ENCODE measurements at regions not wholly inside any gene's neighbourhood (a gene's known extent, or its start where the extent isn't known, plus 50 kb on each side); places are given as distances from the start of the nearest gene placed in this dataset.
"Not testable (repeated sequence)": the region's sequence is repeated elsewhere in the genome, so short reads cannot be mapped to it uniquely, and the experiment has no call there.

GRCh38 chr7:145795132-145795531, 321.5 kb upstream of the CNTNAP2 start:
- DNase-seq (ENCODE audit: low read depth) = no peak

GRCh38 chr7:145784809-145785780, 331.5 kb upstream of the CNTNAP2 start:
- DNase-seq (ENCODE audit: low read depth) = no peak

GRCh38 chr7:145781388-145781787, 335.2 kb upstream of the CNTNAP2 start:
- not testable (repeated sequence) for DNase-seq (ENCODE audit: low read depth)

DNA sequence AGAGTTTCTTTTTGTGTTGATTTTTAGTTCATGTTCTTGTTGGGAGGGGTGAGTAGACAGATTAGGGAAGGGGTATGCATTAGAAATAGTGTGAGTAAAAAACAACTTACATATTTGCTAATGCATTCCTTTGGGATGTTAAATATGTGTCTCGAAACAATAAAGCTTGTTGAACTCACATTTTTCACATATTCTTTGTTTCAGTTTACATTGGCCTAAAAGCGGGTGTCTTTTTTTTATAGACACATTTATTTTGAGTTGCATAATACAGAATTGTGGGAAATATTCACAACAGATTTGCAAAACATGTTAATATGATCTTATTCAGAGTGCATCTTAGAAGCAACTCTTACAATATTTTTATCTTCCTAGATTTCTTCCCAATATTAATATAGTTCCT, 337.5 kb upstream of the CNTNAP2 start:
- DNase-seq (ENCODE audit: low read depth) = peak; percentile 1

DNA sequence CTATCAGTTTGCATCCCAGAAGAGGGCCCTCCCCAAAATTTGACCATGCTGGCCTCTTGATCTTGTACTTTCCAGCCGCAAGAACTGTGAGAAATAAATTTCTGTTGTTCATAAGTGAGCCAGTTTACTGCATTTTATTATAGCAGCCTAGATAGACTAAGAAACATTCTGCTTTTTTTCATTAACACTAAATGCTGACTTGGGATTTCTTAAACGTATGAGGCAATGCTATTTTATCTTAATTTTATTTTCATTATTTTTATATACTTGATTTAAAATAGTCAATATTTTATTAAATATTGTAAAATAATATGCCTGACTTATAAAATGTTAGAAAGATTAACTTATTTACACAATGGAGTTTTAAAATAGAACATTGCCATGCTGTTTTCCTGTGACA, 341.8 kb upstream of the CNTNAP2 start:
- DNase-seq (ENCODE audit: low read depth) = no peak

GRCh38 chr7:145753004-145753403, 363.6 kb upstream of the CNTNAP2 start:
- no peak for DNase-seq (ENCODE audit: low read depth)

DNA sequence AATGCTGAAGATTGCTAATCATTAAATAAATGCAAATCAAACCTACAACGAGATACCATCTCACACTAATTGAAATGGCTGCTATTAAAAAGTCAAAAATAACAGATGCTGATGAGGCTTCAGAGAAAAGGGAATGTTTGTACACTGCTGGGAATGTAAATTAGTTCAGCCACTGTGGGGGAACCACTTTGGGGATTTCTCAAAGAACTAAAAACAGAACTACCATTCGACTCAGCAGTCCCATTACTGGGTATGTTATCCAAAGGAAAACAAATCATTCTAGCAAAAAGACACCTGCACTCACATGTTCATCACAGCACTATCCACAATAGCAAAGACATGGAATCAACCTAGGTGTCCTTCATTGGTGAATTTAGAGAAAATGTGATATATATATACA, 379.0 kb upstream of the CNTNAP2 start:
- DNase-seq (ENCODE audit: low read depth) = no peak

DNA sequence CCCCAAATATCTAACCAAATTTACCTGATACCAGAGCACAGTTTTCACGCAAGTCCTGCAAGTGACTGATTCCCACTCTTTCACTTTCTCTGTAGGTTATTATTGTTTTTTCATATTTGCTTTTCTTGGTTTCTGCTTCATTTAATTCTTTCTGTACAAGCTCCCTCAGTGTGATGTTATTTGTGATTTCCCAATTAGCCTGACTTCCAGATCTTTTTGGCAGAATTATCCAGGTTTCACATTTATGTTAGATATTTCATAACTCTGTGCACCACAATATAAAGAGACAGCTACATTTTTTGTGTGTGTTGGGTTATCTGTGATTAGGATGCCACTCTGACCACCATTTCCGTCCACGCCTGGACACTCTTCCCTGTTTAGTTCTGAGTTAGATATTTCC, 381.5 kb upstream of the CNTNAP2 start:
- no peak for DNase-seq (ENCODE audit: low read depth)

- DNase-seq (ENCODE audit: low read depth) = no peak
Measured at GRCh38 chr7:145732521-145732920, 384.1 kb upstream of the CNTNAP2 start.

- DNase-seq (ENCODE audit: low read depth) = peak; percentile 24
Measured at GRCh38 chr7:145729691-145730090, 386.9 kb upstream of the CNTNAP2 start.

GRCh38 chr7:145718129-145718528, 398.5 kb upstream of the CNTNAP2 start:
- DNase-seq (ENCODE audit: low read depth) = no peak

DNA sequence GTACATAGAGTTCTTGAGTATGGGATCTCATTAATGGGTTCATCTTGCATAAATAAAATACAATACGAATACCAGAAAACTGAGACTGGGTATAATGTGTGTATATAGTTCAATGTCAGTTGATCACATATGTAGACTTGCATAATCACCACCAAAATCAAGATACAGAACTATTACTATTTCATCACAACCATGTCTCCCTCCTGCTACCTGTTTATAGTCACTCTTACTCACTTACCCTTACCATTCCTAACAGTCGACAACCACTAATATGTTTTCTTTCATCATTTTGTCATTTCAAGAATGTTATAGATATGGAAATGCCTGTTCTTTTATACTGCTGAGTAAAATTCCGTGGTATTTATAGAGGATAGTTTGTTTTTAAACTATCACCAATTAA, 416.1 kb upstream of the CNTNAP2 start:
- DNase-seq (ENCODE audit: low read depth) = no peak

DNA sequence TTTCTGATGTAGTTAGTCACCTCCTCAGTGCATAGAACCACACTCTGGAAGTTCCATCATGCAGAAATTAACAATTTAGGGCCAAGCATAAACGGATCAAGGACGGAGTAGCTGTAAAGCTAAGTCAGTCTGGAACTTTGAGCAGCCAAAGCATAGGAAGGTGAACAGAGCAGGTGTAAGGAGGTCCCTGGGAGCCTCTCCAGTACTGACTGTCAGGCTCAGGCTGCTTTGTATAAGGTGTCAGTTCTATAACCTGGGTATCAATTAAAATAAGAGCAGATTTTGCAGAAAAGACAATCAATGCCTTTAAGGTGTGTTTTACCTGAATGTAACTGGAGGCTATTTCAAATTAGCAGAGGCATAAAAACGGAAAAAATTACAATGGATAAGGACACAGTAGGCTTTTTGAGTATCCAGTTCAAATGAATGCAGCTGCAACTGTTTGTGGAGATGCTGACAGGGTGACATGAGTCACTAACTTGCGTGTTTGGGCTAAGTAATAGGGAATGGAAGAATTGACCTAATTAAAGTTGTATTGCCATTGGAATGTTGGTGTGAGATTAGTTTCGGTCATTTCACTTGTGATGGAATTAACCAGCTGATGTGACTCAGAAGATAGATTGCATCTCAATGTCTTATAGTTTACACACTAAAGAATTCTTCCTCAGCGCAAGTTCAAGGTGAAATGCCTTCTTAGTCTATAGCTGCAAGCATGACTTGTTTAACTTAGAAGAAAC, 417.9 kb upstream of the CNTNAP2 start:
- DNase-seq (ENCODE audit: low read depth) = peak; percentile 41

DNA sequence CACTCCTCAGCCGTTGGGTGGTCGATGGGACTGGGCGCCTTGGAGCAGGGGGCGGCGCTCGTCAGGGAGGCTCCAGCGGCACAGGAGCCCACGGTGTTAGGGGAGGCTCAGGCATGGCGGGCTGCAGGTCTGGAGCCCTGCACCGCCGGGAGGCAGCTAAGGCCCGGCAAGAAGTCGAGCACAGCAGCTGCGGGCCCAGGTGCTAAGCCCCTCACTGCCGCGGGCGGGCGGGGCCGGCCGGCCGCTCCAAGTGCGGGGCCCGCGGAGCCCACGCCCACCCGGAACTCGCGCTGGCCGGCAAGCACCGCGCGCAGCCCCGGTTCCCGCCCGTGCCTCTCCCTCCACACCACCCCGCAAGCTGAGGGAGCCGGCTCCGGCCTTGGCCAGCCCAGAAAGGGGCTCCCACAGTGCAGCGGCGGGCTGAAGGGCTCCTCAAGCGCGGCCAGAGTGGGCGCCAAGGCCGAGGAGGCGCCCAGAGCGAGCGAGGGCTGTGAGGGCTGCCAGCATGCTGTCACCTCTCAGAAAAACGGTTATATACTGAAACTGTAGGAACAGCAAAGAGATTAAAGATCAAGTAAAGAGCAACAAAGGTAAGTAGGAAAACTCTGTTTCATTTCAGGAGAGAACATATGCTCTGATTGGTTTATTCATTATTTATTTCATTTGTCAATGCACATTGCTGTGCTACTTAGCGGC, 419.0 kb upstream of the CNTNAP2 start:
- not testable (repeated sequence) for DNase-seq (ENCODE audit: low read depth)

GRCh38 chr7:145696071-145696470, 420.5 kb upstream of the CNTNAP2 start:
- peak; percentile 79 for DNase-seq (ENCODE audit: low read depth)

- peak; percentile 89 for DNase-seq (ENCODE audit: low read depth)
Measured at GRCh38 chr7:145692237-145692950, 424.2 kb upstream of the CNTNAP2 start.

DNA sequence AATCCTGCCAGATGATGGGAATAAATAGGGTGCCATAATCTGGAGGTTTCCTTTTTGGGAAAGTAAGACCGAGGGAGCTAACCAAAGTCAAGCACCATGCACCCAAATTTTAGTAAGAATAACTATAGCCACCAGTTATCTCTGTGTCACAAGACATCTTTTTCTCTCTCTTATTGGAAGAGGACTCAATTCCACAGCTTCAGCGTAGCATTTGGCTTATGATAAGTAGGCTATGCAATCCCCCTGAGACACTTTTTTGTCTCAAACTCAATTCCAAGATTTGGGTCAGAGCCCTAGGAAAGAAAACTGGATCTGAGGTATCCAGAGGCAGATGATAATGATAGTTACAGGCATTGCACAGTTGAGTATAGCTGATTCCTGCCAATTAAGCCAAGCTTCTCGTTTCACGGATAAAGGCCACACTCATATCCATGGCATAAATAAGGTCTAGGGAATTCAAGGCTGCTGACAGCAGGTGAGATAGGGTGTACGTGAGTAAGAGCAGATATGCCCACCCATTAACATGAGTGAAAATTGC, 425.2 kb upstream of the CNTNAP2 start:
- DNase-seq (ENCODE audit: low read depth) = no peak

GRCh38 chr7:145681646-145682045, 435.0 kb upstream of the CNTNAP2 start:
- DNase-seq (ENCODE audit: low read depth) = no peak

GRCh38 chr7:145681159-145681558, 435.4 kb upstream of the CNTNAP2 start:
- no peak for DNase-seq (ENCODE audit: low read depth)

- DNase-seq (ENCODE audit: low read depth) = peak; percentile 22
Measured at GRCh38 chr7:145665499-145666258, 450.9 kb upstream of the CNTNAP2 start.

- DNase-seq (ENCODE audit: low read depth) = no peak
Measured at GRCh38 chr7:145655666-145656065, 460.9 kb upstream of the CNTNAP2 start.

Measured in stromal cell of bone marrow (primary cell).